PFSK-1 (cell line): ENCODE measurements at regions not wholly inside any gene's neighbourhood (a gene's known extent, or its start where the extent isn't known, plus 50 kb on each side); places are given as distances from the start of the nearest gene placed in this dataset.

Source experiments
- FOXP2 ChIP-seq: optimal IDR thresholded peaks from 2 replicates; pipeline ENCODE3; 2011; ENCODE audit warnings: borderline replicate concordance, control low read depth, inconsistent platforms; ENCODE audit not compliant: insufficient read depth; ENCODE audit errors: extremely low read length, extremely low read depth
- POLR2AphosphoS5 ChIP-seq: IDR thresholded peaks from 2 replicates; pipeline ENCODE4 v1.6.1; 2012; ENCODE audit warnings: low read depth, mild to moderate bottlenecking, control low read depth, low read length, moderate library complexity
- REST ChIP-seq, 2 experiments: IDR thresholded peaks; 2 replicates each; pipeline versions ENCODE4 v1.6.1 to v1.8.0; 2011 to 2012; ENCODE audit warnings: low read depth in 2 of 2, low read length in 2 of 2, control low read depth in 1 of 2, inconsistent platforms in 1 of 2, mild to moderate bottlenecking in 1 of 2, moderate library complexity in 1 of 2; ENCODE audit not compliant: insufficient read depth in 1 of 2
- SIN3A ChIP-seq: IDR thresholded peaks from 2 replicates; pipeline ENCODE4 v1.6.1; 2012; ENCODE audit warnings: mild to moderate bottlenecking, low read length, moderate library complexity, borderline replicate concordance; ENCODE audit not compliant: insufficient read depth
- TAF1 ChIP-seq: IDR thresholded peaks from 2 replicates; pipeline ENCODE4 v1.6.1; 2012; ENCODE audit warnings: low read length, control low read depth, borderline replicate concordance; ENCODE audit not compliant: insufficient read depth

DNA sequence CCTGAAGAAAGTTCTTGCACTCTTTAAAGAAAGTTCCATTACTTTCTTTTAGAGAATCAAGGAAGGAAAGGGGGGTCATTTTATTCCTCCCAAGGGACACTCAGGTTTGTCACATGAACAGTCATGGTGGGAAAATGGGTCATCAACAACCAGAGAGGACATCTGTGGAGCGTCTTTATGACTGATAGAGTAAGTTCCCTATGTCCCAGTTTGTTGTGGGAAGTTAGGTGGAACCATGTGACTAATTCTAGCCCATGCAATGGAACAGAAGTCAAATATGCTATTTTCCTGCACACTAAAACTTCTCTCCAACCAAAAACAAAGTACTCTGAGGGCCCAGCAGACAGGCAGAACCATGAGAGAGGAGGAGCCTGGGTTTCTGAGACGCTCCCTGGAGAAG, 165.6 kb upstream of the SERTAD2 start:
- no peak for TF ChIP-seq FOXP2
- no peak for TF ChIP-seq REST (IDR thresholded peaks at IDR 0.05; ENCODE audit: insufficient read depth in 1 of 2, low read depth in 2 of 2, low read length in 2 of 2)
- no peak for TF ChIP-seq TAF1
- no peak for TF ChIP-seq POLR2AphosphoS5
- TF ChIP-seq SIN3A = no peak

GRCh38 chr2:64819774-64820688, 166.3 kb upstream of the SERTAD2 start:
- TF ChIP-seq POLR2AphosphoS5 (no peak), SIN3A (no peak), REST (IDR thresholded peaks at IDR 0.05; ENCODE audit: insufficient read depth in 1 of 2, low read depth in 2 of 2, low read length in 2 of 2) (no peak), FOXP2 (no peak), TAF1 (no peak)

DNA sequence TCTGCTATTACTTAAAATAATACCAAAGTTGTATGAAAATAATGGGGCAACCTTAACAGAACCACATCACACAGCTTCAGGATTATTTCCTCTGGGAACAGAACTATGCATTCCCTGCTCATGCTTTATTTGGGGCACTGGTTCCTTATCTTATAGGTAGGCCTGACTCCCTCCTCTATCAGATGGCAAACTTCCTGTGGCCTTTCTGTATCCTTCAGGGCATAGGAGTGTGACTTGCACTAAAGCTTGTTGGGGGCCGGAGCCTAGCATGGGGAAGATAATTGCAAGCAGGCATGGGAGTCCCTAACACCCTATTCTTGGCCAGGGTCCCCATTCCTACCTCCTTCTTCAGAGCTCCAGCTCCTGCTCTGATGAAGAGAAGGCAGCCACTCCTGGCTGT, 167.2 kb upstream of the SERTAD2 start:
- TF ChIP-seq FOXP2 (no peak), REST (IDR thresholded peaks at IDR 0.05; ENCODE audit: insufficient read depth in 1 of 2, low read depth in 2 of 2, low read length in 2 of 2) (no peak), TAF1 (no peak), POLR2AphosphoS5 (no peak), SIN3A (no peak)

- TF ChIP-seq REST (IDR thresholded peaks at IDR 0.05; ENCODE audit: insufficient read depth in 1 of 2, low read depth in 2 of 2, low read length in 2 of 2) = no peak
- TF ChIP-seq POLR2AphosphoS5 = no peak
- TF ChIP-seq SIN3A = no peak
- TF ChIP-seq TAF1 = no peak
- TF ChIP-seq FOXP2 = no peak
These were observed 165.4 kb upstream of the SLC1A4 start for GRCh38 chr2:64823794-64824193.
